ENCODE measurements at regions not wholly inside any gene's neighbourhood (a gene's known extent, or its start where the extent isn't known, plus 50 kb on each side); places are given as distances from the start of the nearest gene placed in this dataset.
"Not testable (repeated sequence)": the region's sequence is repeated elsewhere in the genome, so short reads cannot be mapped to it uniquely, and the experiment has no call there.

DNA sequence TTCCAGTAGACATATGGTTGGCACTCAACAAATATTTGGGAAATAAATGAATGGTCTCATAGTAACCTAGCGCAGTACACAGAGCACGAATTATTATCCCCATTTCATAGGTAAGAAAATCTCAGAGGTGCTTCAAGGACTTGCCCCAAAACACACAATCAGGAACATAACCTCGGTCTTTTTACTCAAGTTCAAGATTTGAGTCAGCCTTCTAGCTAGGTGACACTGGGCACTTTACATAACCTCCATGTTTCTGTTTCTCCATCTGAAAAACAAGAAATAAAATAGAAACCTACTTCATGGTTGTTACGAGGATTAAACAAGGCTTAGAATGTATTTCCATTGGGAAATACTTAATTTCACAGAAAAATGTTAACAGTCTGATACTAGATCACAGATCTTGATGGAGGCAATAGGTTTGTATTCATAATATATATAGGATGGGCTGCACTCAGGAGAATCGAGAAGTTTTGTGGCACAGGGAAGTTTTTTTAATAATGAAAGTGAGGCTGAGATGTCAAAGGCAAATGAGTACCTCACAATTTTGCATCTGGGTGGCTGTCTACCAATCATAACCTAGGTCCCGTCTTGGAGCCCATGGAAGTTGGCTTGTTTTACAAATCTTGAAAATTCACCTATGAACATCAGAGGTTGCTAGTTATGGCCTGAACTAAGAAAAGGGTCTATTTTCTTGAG lies 147.4 kb upstream of the ZC3H12C start:
- no peak for DNase-seq

DNA sequence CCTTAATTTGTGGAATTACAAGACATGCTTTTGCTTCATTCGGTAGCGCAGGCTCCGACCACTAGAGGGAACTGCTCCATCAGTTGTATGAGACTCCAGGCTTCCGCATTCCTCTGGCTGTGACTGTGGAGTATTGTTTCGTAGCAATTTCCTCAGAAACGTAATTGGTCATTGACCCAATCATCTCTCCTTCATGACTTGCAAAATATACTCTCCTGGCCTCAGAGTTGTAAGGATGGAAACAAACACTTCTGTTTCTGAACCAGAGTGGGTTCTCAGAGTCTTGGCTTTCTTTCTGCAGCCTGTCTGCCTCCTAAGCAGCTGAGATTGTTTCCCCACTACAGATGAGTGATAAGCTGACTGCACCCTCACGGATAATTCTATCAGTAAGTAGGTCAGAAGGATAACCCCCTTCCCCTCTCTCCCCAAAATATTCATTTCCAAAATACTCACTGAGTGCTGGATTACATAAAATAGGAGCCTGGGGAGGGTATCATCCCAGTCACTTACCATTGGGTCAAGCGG lies 146.8 kb upstream of the ZC3H12C start:
- DNase-seq, result peak; percentile 79 to 87

DNA sequence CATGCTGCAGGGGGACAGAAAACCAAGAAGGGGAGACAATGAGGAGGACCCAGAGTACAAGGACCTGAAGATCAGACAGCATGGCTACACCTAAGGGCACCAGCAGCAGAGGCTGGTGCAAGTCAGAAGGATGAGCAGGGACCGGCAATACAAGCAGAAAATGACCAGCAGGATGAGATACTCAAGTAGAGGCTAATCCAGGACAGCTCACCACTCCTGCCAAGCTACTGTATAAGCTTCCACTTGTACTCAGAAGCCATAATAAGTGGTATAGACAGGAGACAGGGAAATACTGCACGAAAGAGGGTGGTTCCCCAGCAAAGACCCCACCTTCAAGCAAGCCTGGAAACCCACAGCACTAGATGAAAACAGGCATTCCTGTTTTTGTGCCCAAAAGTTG lies 138.7 kb upstream of the ZC3H12C start:
- no peak for DNase-seq

DNA sequence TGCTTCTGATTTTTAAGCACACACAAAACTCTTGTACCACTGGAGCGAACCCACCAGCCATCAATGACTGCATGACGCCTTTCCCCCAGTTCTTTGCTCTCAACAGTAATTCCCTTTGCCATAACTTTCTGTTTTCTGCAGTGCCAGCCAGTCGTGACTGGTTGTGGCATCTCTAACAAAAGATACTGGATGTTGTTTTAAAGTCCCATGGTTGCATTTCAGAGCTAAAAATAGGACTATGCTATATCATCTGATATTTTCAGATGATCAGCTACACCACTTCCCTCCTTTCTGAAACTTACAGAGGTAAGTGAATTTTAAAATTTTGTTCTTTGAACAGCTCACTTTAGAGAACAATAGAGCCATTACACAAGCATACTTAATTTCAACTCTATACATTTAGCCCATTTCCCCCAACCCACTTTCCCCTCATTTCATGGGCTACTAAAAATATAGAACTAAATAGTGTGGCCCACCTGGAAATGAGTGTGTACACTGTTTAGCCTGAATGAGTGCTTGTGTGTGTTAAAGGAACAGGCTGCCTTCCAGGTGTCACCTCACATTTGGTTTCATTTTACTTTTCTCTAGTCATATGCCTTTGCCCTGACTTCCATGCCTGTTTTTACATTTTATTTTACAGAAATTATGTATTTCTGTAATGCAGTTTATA lies 136.9 kb upstream of the ZC3H12C start:
- DNase-seq, result peak in 1 of 2 experiments; percentile 48

DNA sequence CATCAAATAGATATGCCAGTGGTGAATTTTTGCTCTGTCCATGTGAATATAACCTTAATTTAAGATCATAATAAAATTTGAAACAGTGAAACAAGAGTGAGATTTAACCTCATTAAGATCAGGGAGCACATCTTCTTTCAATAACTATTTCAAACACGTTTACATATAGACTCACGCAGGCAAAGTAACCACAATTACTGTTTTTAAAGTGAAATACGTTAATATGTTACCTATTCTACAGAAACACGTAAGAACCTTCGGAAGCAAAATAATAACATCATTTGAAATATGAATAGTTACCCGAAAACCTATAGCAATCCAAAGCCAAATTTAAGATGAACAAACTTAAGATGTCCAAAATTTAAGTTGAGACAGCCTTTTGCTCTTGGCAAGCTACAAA lies 136.2 kb upstream of the ZC3H12C start:
- DNase-seq, result no peak

DNA sequence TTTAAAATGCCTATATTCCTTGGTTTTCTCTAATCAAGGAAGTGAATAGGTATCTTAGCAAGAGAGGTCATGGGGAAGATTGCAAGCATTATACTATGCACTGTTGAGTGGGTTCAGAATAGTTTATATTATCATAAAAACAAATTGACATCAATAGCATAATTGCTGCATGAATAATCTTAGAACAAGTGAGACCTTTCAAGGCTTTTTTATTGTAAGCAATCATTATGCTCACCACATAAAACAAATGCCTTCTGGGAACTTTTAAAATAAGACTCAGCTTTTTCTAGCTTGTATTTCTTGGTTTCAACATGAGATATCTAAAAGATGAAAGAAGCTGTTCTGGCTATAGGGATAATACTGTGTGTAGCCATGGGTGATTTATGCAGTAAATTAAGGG lies 135.6 kb upstream of the ZC3H12C start:
- no peak for DNase-seq

DNA sequence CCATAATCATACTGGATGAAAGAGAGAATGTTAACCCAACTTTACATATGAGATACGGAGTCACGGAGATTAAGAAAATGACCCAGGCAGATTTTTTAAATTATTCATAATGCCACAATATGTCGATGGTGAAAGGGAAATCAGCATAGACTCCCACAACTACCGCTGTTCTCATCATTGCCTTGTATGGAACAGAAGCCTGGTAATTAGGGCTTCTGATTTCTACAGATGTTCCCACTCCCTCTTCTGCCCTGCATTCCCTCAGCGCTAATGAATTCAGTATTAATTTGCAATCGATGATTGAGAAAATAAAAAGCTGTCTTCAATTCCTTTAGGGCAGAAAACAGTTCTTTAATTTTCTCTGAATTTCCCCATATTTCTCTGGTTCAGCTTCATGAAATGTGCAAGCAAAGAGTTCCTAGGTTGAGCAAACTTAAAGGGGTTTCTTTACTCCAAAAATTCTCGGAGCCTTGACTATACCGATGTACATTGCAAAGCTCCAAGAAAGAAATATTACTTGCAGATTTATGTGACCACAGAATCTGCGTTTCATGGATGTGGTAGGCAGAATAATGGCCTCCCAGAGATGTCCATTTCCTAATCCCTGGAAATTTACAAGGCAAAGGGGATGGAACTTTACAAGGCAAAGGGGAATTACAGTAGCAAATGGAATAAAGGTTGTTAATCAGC lies 134.9 kb upstream of the ZC3H12C start:
- DNase-seq, result no peak

DNA sequence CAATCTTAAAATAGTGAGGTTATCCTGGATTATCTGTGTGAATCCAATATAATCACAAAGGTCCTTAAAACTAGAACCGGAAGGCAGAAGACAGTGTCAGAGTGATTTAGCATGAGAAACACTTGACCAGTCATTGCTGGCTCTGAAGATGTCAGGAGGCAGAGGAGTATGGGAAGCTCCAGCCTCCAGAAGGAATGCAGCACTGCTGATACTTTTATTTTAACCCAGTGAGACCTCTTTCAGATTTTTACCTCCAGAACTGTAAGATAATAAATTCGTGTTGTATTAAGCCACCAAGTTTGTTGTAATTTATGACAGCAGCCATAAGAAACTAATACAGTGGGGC lies 134.4 kb upstream of the ZC3H12C start:
- DNase-seq, result no peak

DNA sequence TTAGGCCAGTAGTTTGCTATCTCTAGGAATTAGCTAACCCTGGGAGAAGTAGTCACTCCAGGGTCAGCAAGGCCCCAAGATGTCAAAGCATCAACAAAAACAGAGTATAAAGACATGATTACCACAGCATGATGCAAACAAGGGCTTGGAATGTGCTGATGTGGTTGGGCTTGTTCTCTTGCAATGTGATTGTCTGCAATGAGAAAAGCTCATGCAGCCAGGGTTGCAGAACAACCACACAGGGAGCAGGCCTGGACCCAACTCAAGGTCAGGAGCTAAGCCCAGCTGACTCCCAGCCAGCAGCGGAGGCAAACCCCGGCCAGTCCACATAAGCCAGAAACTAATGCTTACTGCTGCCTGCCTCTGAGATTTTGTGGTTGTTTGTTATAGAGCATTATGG lies 132.4 kb upstream of the ZC3H12C start:
- DNase-seq, result no peak

DNA sequence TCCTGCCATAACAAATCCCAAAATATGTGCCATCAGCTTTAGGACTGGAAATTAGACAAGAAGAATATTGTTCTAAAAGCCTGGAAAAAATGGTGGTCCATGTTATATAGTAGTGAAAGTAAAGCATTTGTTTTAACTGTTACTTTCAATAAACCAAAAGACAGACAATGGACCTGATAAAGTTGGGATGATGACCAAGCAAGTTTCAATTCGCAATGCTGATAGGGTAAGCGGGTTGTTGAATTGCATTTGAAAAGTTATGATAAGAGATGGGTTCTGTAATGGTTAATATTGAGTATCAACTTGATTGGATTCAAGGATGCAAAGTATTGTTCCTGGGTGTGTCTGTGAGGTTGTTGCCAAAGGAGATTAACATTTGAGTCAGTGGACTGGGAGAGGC lies 131.9 kb upstream of the ZC3H12C start:
- DNase-seq, result no peak

DNA sequence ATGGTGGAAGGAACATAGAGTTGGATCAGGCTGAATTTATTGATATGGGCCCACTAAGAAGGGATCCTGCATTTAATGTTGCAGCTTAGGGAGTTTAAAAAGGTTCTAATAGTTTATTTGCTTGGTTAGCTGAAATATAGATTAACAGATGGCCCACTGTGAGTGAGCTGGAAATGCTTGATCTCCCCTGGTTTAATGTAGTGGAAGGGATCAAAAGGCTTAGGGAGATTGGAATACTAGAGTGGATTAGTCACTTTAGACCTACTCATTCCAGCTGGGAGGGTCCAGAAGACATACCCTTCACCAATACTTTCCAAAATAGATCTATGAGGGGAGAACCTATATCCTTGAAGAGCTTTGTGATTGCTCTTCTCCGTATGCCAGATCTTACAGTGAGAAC lies 130.1 kb upstream of the ZC3H12C start:
- DNase-seq, result no peak

DNA sequence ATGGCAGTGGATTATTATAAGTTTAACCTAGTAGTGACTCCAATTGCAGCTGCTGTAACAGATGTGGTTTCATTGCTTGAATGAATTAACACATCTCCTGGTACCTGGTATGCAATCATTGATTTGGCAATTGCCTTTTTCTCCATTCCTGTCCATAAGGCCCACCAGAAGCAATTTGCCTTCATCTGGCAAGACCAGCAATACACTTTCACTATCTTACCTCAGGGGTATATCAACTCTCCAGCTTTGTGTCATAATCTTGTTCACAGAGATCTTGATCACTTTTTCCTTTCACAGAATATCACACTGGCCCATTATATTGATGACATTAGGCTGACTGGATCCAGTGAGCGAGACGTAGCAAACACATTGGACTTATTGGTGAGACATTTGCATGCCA lies 128.7 kb upstream of the ZC3H12C start:
- no peak for DNase-seq

DNA sequence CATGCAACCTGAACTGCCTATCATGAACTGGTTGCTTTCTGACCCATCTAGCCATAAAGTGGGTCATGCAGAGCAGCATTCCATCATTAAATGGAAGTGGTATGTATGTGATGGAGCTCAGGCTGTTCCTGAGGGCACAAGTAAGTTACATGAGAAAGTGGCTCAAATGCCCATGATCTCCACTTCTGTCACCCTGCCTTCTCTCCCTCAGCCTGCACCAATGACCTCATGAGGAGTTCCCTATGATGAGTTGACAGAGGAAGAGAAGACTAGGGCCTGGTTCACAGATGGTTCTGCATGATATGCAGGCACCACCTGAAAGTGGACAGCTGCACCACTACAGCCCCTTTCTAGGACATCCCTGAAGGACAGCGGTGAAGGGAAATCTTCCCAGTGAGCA lies 127.7 kb upstream of the ZC3H12C start:
- not testable (repeated sequence) for DNase-seq

DNA sequence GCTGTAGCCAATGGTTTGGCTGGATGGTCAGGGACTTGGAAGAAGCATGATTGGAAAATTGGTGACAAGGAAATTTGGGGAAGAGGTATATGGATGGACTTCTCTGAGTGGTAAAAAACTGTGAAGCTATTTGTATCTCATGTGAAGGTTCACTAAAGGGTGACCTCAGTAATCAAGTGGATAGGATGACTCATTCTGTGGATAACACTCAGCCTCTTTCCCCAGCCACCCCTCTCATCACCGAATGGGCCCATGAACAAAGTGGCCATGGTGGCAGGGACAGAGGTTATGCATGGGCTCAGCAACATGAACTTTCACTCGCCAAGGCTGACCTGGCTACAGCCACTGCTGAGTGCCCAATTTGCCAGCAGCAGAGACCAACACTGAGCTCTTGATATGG lies 127.3 kb upstream of the ZC3H12C start:
- not testable (repeated sequence) for DNase-seq

DNA sequence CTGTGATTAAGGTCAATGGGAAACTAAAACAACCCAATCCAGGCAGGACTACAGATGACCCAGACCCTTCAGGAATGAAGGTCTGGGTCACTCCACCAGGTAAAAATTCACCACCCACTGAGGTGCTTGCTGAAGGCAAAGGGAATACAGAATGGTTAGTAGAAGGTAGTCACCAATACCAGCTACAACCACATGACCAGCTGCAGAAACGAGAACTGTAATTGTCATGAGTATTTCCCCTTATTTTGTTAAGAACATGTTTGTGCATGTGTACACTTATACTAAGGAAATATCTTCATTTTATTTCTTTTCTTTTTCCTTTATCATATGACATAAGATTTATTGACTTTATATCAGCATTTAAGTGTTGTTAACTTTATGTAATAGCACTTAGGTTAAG lies 126.1 kb upstream of the ZC3H12C start:
- not testable (repeated sequence) for DNase-seq

DNA sequence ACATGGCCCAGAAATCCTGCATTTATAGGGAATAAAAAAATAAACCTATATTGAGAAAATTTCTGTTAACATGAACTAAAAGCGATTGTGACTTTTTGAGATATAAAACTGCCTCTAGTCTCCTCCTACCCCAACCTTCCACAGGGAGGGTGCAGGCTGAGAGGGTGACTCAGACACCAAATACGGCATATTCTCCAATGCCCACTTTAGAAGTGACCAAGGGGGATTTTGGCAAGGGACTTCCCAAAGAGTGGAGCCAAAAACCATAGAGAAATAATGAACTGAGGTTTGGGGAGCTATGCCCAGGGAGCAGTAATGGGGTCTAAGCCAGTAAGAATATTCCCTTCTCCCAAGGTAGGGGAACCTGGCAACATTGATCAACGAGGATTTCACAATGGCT lies 124.9 kb upstream of the ZC3H12C start:
- DNase-seq, result no peak

DNA sequence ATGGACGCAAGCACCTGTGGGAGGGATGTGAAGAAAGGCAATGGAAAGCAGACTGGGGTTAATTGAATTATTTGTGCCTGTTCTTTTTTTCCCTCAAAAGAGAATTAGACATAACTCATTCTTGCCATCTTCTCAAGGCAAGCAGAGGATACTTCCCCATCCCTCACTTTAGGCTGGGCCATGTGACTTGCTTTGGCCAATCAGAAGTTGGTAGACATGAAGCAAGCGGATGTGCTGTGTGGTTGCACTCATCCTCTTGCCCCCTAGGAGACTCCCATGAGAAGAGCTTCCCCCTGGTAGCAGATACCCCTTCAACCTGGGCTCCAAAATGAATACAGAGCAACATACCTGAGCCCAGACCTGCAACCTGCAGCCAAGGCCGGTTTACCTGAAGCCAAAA lies 124.4 kb upstream of the ZC3H12C start:
- no peak for DNase-seq

DNA sequence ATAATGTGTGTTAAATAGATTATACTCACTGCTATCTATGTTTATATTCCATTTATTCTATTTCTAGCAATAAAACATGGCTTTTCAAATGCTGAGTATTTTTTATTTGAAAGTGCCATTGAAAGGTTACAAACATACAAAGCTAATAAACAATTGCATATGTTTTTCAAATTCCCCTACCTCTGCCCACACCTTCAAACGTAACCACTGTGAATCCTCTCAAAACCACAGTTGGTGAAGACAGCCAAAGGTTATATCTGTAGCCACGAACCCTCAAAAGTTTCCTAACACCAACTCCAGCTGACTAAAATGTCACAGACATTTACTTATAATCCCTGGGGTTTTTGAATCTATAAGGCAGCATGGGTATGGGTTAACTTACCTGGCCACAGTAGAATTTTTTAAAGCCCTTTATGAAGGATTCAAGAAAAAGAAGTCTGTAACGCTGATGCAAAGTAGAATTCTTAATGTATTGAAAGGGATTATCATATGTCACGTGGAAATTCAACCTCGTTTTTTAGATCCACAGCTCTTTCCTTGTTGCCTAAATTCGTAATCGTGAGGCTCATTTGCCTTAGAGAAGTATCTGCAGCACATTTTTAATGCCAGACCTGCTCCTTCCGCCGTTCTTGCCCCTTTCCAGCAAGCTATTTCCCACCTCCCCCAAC lies 122.5 kb upstream of the ZC3H12C start:
- no peak for DNase-seq

DNA sequence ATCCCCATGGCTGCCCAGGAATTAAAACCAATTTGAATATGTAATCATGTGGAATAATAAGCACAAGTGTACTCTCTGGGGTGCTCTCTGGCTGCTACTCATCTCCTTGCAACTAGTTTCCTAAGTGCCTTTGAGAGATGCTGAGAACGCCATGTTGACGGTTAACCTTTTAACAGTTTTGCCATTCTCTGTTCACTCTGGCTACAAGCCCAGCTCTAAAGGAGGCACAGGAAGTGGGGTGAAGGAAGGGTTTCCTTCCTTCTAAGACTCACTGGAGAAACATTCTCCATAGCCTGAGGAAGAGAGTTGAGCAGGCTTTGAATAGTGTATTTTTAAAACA lies 122.0 kb upstream of the ZC3H12C start:
- no peak for DNase-seq

DNA sequence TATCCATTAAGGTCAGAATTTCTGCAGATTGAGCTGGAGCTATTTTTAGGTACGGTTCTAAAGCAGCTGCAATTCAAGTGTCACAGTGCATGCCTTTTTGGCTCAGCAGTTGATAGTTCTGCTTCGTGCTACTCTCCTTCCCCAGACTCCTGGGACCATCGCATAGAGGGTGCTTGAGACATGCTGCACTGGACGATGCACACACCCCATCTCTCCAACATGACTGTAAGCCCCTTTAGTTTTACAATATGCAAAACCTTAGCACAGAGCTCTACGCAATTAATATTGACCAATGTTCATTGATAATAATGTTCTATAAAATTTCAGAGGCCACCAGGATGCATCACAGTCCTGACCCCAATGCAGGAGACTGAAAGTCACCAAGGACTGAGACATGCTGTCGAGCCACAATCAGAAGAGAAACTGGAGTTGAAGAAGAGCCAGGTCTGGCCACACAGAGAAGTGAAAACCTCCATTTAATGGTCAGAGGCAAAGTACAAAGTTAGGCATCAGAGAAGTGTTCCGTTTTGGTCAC lies 120.9 kb upstream of the ZC3H12C start:
- DNase-seq, result no peak

DNA sequence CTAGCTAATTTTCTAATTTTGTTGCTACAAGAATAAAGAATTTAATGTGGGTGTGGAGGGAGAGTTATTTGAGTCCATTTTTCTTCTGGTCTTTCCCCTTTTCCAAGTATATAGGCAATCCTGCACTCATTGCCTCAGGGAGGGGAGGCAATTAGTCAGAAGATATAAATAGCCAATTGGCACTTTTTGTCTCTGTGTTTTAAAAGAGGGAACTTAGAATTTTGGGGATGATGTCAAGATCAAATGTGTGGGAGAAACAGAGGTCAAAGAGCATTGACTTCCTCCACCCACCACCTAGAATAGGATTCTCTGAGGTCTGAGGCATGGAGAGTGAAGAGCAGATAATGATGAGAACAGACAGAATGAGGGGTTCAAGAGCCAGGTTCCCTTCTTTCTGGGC lies 120.3 kb upstream of the ZC3H12C start:
- DNase-seq, result no peak

DNA sequence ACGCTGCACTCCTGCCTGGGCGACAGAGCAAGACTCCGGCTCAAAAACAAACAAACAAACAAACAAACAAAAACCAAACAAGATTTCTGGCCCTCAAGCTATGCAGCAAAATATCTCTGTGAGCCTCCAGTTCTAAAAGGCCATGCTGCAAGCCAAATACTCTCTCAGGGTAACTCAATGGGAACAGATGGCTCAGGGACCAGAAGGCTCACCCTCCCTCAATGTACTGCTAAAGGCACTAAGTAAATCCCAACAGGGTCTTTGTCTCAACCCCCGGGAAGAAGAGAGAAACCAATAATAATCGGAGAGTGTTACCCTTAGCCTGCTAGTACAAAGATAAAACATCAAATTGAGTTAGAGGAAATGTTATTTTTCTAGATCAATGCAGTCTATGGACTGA lies 119.7 kb upstream of the ZC3H12C start:
- DNase-seq, result no peak

DNA sequence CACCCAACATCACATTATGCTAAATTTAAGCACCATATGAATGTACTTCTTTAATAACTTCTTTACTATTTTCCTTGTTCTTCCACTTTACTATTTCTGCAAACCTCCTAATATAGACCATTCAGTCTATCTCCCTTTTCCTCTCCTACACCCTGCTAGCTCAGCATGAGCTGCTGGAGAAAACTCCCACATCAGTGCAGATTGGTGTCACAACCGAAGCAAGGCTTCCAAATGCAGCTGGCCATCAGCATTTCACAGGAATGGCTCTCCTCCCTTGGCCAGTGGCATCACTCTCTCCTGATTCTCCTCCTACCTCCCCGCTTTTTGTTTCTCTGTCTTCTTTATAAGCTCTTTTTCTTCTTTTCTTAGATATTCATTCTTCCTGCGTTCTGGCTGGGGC lies 118.7 kb upstream of the ZC3H12C start:
- no peak for DNase-seq

DNA sequence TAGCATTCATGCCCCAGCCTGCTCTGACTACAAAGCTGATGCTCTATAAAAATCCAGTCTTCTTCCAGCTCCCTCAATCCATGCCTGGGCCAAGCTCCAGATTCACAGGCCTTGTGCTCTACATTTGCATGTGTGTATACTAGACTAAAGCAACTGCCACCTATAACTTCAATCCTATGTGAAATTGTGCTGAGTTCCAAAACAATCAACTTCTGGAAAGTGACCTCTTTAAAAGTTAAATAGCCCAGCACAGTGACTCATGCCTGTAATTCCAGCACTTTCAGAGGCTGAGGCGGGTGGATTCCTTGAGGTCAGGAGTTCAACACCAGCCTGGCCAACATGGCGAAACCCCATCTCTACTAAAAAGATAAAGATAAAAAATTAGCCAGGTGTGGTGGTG lies 114.3 kb upstream of the ZC3H12C start:
- DNase-seq, result no peak
